MV-4-11 (cell line): ENCODE measurements at regions not wholly inside any gene's neighbourhood (a gene's known extent, or its start where the extent isn't known, plus 50 kb on each side); places are given as distances from the start of the nearest gene placed in this dataset.
"Not testable (repeated sequence)": the region's sequence is repeated elsewhere in the genome, so short reads cannot be mapped to it uniquely, and the experiment has no call there.

Experiments used
- DNase-seq: peaks from one replicate; lab custom pipeline; 2025; lab: John Stamatoyannopoulos, UW

GRCh38 chr1:240722788-240723187, 110.8 kb upstream of the GREM2 start:
- no peak for DNase-seq

GRCh38 chr1:240720976-240721375, 109.0 kb upstream of the GREM2 start:
- no peak for DNase-seq

- DNase-seq = no peak
Measured at GRCh38 chr1:240719953-240720700, 108.2 kb upstream of the GREM2 start.

- not testable (repeated sequence) for DNase-seq
Measured at GRCh38 chr1:240716538-240716937, 104.6 kb upstream of the GREM2 start.

GRCh38 chr1:240714568-240715292, 102.8 kb upstream of the GREM2 start:
- no peak for DNase-seq

GRCh38 chr1:240712014-240712731, 100.2 kb upstream of the GREM2 start:
- no peak for DNase-seq

- no peak for DNase-seq
Measured at GRCh38 chr1:240711020-240711419, 99.1 kb upstream of the GREM2 start.

- no peak for DNase-seq
Measured at GRCh38 chr1:240709676-240710075, 97.7 kb upstream of the GREM2 start.

GRCh38 chr1:240706150-240706935, 94.4 kb upstream of the GREM2 start:
- no peak for DNase-seq

- DNase-seq = no peak
Measured at GRCh38 chr1:240705579-240705978, 93.6 kb upstream of the GREM2 start.

GRCh38 chr1:240701412-240701811, 89.5 kb upstream of the GREM2 start:
- DNase-seq = peak; percentile 8

GRCh38 chr1:240695416-240695815, 83.5 kb upstream of the GREM2 start:
- DNase-seq = no peak

GRCh38 chr1:240693844-240694243, 81.9 kb upstream of the GREM2 start:
- no peak for DNase-seq

- DNase-seq = peak; percentile 4
Measured at GRCh38 chr1:240693036-240693435, 81.1 kb upstream of the GREM2 start.

- DNase-seq = no peak
Measured at GRCh38 chr1:240691909-240692705, 80.2 kb upstream of the GREM2 start.

GRCh38 chr1:240691501-240691900, 79.5 kb upstream of the GREM2 start:
- no peak for DNase-seq

GRCh38 chr1:240687820-240688219, 75.9 kb upstream of the GREM2 start:
- DNase-seq = no peak

- no peak for DNase-seq
Measured at GRCh38 chr1:240683576-240683975, 71.6 kb upstream of the GREM2 start.

- no peak for DNase-seq
Measured at GRCh38 chr1:240682859-240683242, 70.9 kb upstream of the GREM2 start.

GRCh38 chr1:240682166-240682858, 70.4 kb upstream of the GREM2 start:
- no peak for DNase-seq
